Endothelial cell of umbilical vein (primary cell): ENCODE measurements at regions not wholly inside any gene's neighbourhood (a gene's known extent, or its start where the extent isn't known, plus 50 kb on each side); places are given as distances from the start of the nearest gene placed in this dataset.

Experiments used
- BruUV-seq: library from RNA; stranded (reverse); fragments of 400-500 nt; replicated peaks from 2 replicates; lab custom pipeline; 2021; lab: Mats Ljungman, UMichigan
- CTCF ChIA-PET: fragments of 300-600, 350-600 bp; sonication (Branson Sonifier 250); formaldehyde crosslinking; loops from one replicate; lab custom pipeline; 2021; ENCODE audit warnings: antibody characterized with exemption, inconsistent platforms; lab: Charles Lee
- POLR2A ChIA-PET: fragments of 300-600, 350-600 bp; sonication (Branson Sonifier 250); formaldehyde crosslinking; loops from one replicate; lab custom pipeline; 2021; ENCODE audit warnings: antibody characterized with exemption, inconsistent platforms; lab: Charles Lee
- DNase-seq: peaks from one replicate; pipeline ENCODE4 v3.0.0-alpha.2; 2011; ENCODE audit warnings: low read depth, low spot score
- FAIRE-seq: peaks from 2 replicates; lab custom pipeline; 2011; peaks lifted over from hg19 to GRCh38; lab: Jason Lieb, UNC
- H2AFZ ChIP-seq: 2 replicates; pipeline ENCODE4 v1.6.0; 2012; ENCODE audit warnings: low read depth, low read length, control low read depth, inconsistent platforms
- H3K27ac ChIP-seq: 2 replicates; pipeline ENCODE4 v1.5.1; 2011; ENCODE audit warnings: low read depth, mild to moderate bottlenecking, control low read depth, low read length, moderate library complexity; ENCODE audit not compliant: insufficient read depth
- H3K27me3 ChIP-seq, 2 experiments: 2 replicates each; pipeline versions ENCODE4 v1.6.0 to v1.6.1; 2011; ENCODE audit warnings: low read length in 2 of 2, mixed read lengths in 1 of 2; ENCODE audit not compliant: control insufficient read depth in 2 of 2, insufficient read depth in 2 of 2
- H3K36me3 ChIP-seq, 2 experiments: 2 replicates in 1 of 2; 3 replicates in 1 of 2; pipeline ENCODE4 v1.5.1; 2011; ENCODE audit warnings: low read length in 2 of 2, mild to moderate bottlenecking in 1 of 2, moderate library complexity in 1 of 2; ENCODE audit not compliant: control insufficient read depth in 2 of 2, insufficient read depth in 2 of 2; ENCODE audit errors: extremely low read depth in 1 of 2
- H3K4me1 ChIP-seq: 3 replicates; pipeline ENCODE4 v1.5.1; 2011; ENCODE audit warnings: mild to moderate bottlenecking, low read length; ENCODE audit not compliant: control insufficient read depth, insufficient read depth; ENCODE audit errors: extremely low read depth
- H3K4me2 ChIP-seq: 2 replicates; pipeline ENCODE4 v1.6.1; 2011; ENCODE audit warnings: low read length, control low read depth, mixed read lengths; ENCODE audit not compliant: insufficient read depth
- H3K4me3 ChIP-seq, 3 experiments: fragments of 200-600 bp in 1 of 3; sonication (generic), shearing (Covaris generic) in 1 of 3; replicated peaks in 1 of 3; 2 replicates each; pipeline ENCODE4 v1.5.1; 2011 to 2016; ENCODE audit warnings: control low read depth in 3 of 3, low read length in 3 of 3, mild to moderate bottlenecking in 2 of 3, inconsistent platforms in 1 of 3, low read depth in 1 of 3, moderate library complexity in 1 of 3; ENCODE audit not compliant: insufficient read depth in 1 of 3
- H3K79me2 ChIP-seq: 2 replicates; pipeline ENCODE4 v1.6.0; 2012; ENCODE audit warnings: low read length, inconsistent platforms; ENCODE audit not compliant: control insufficient read depth, insufficient read depth
- H3K9ac ChIP-seq: replicated peaks from 2 replicates; pipeline ENCODE3; 2011; ENCODE audit warnings: low read length, control low read depth; ENCODE audit not compliant: insufficient read depth; ENCODE audit errors: extremely low read depth
- H3K9me1 ChIP-seq: replicated peaks from 3 replicates; pipeline ENCODE4 v1.6.0; 2011; ENCODE audit warnings: mild to moderate bottlenecking, low read length; ENCODE audit not compliant: control insufficient read depth, insufficient read depth; ENCODE audit errors: extremely low read depth
- H3K9me3 ChIP-seq: replicated peaks from 2 replicates; pipeline ENCODE4 v1.5.1; 2012; ENCODE audit warnings: low read length, inconsistent platforms; ENCODE audit not compliant: control insufficient read depth, insufficient read depth
- H4K20me1 ChIP-seq: replicated peaks from 2 replicates; pipeline ENCODE3; 2011; ENCODE audit warnings: mild to moderate bottlenecking, low read length; ENCODE audit not compliant: control insufficient read depth, insufficient read depth; ENCODE audit errors: extremely low read depth
- EZH2 ChIP-seq: IDR thresholded peaks from 2 replicates; pipeline ENCODE4 v1.6.1; 2012; ENCODE audit warnings: borderline replicate concordance, low read depth, mild to moderate bottlenecking, moderate library complexity, low read length, inconsistent platforms; ENCODE audit not compliant: severe bottlenecking
- FOS ChIP-seq: IDR thresholded peaks from 2 replicates; pipeline ENCODE4 v1.6.1; 2011; ENCODE audit warnings: mild to moderate bottlenecking, low read length, moderate library complexity, borderline replicate concordance; ENCODE audit not compliant: insufficient read depth
- GATA2 ChIP-seq: IDR thresholded peaks from 2 replicates; pipeline ENCODE4 v1.7.0; 2011; ENCODE audit warnings: low read depth, mild to moderate bottlenecking, moderate library complexity, mixed read lengths, low read length; ENCODE audit not compliant: insufficient read length, insufficient read depth
- JUN ChIP-seq: IDR thresholded peaks from 2 replicates; pipeline ENCODE4 v1.6.1; 2011; ENCODE audit warnings: borderline replicate concordance, low read depth; ENCODE audit not compliant: insufficient read length, insufficient read depth
- MYC ChIP-seq: IDR thresholded peaks from one replicate; pipeline ENCODE4 v1.6.1; 2011; ENCODE audit warnings: mild to moderate bottlenecking, low read depth, low read length
- POLR2A ChIP-seq: IDR thresholded peaks from 2 replicates; pipeline ENCODE4 v1.6.1; 2012; ENCODE audit warnings: low read depth, mild to moderate bottlenecking, control low read depth, low read length
- POLR2AphosphoS5 ChIP-seq: IDR thresholded peaks from 2 replicates; pipeline ENCODE4 v1.6.1; 2012; ENCODE audit warnings: low read depth, mild to moderate bottlenecking, control low read depth, low read length, moderate library complexity; ENCODE audit not compliant: insufficient read depth
- dilution Hi-C: fragments of 300-500 bp; cut with MboI; formaldehyde crosslinking; loops from one replicate; pipeline ENCODE4 v1.15.0; 2019; ENCODE audit warnings: low sequenced_read_pairs; ENCODE audit not compliant: extremely low pct_ligation_motif_present
- intact Hi-C: fragments of 100-400 bp; cut with micrococcal nuclease; formaldehyde crosslinking; loops from one replicate; pipeline ENCODE4 v1.10.0; 2022
- TF ChIP-seq, protein P1 (sequence below), 2 donors: IDR thresholded peaks; 1 replicate in 1 of 2; 2 replicates in 1 of 2; pipeline ENCODE4 v1.5.1; 2011; ENCODE audit warnings: low read length in 2 of 2, mild to moderate bottlenecking in 2 of 2, moderate library complexity in 2 of 2, control low read depth in 1 of 2, inconsistent platforms in 1 of 2, low read depth in 1 of 2; ENCODE audit not compliant: insufficient read depth in 1 of 2; ENCODE audit errors: extremely low read depth in 1 of 2
- TF ChIP-seq, protein P2 (sequence below): IDR thresholded peaks from 2 replicates; pipeline ENCODE4 v1.6.1; 2011; ENCODE audit not compliant: insufficient read depth, insufficient read length

DNA sequence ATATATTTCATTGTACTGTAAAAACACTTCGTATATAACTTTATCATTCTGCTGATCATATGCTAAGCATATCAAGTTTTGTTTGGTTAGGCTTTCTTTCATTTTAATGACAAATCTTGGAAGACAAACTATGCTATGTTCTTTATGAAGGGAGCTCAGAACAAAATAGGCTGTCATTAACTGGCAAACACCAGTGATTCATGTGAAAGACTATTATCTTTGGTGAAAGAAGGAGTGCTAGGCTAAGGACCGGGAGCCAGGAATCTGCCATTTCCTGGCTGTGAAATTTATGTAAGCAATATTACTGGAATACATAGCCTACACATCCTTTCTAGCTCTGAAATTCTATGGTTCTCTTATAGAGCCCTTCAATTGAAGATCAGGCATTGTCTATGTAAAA lies 136.2 kb upstream of the CCN2 start:
- FAIRE-seq (peak; percentile 33), DNase-seq (peak; percentile 92)
- dilution Hi-C loops, result no loop called here
- Histone ChIP-seq H2AFZ (peak overlapping the region; percentile 83), H3K9me3 (no peaks in the 10 kb centered on the region), H3K79me2 (no peaks in the 10 kb centered on the region), H3K9me1 (no peaks in the 10 kb centered on the region), H3K9ac (peak overlapping the region; percentile 93), H3K4me1 (peaks cover 53% of the 10 kb centered on the region), H3K27ac (peak overlapping the region; percentile 99), H3K27me3 (no peaks in the 10 kb centered on the region), H4K20me1 (no peaks in the 10 kb centered on the region), H3K4me3 (no peak overlapping the region), H3K4me2 (peak overlapping the region; percentile 65), H3K36me3 (no peaks in the 10 kb centered on the region)
- TF ChIP-seq, protein P1, sequence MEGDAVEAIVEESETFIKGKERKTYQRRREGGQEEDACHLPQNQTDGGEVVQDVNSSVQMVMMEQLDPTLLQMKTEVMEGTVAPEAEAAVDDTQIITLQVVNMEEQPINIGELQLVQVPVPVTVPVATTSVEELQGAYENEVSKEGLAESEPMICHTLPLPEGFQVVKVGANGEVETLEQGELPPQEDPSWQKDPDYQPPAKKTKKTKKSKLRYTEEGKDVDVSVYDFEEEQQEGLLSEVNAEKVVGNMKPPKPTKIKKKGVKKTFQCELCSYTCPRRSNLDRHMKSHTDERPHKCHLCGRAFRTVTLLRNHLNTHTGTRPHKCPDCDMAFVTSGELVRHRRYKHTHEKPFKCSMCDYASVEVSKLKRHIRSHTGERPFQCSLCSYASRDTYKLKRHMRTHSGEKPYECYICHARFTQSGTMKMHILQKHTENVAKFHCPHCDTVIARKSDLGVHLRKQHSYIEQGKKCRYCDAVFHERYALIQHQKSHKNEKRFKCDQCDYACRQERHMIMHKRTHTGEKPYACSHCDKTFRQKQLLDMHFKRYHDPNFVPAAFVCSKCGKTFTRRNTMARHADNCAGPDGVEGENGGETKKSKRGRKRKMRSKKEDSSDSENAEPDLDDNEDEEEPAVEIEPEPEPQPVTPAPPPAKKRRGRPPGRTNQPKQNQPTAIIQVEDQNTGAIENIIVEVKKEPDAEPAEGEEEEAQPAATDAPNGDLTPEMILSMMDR (IDR thresholded peaks at IDR 0.05; ENCODE audit: extremely low read depth in 1 of 2, insufficient read depth in 1 of 2, low read depth in 1 of 2, low read length in 2 of 2), result no peak
- TF ChIP-seq JUN (peak; percentile 22), EZH2 (no peak), MYC (no peak), POLR2A (no peak), FOS (peak; percentile 27), POLR2AphosphoS5 (no peak), GATA2 (no peak)
- TF ChIP-seq, protein P2, sequence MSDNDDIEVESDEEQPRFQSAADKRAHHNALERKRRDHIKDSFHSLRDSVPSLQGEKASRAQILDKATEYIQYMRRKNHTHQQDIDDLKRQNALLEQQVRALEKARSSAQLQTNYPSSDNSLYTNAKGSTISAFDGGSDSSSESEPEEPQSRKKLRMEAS, result no peak
- intact Hi-C loops, result no loop called here
- no TSS peak for BruUV-seq
- CTCF ChIA-PET, result interaction anchor here (0.6 to 2.8 kb wide), 11 partner anchors 13 to 133 kb away, joined by 3 to 11 read pairs (median 4); no protein-coding TSS in a partner anchor
- POLR2A ChIA-PET, result interaction anchor here (0.5 to 8.1 kb wide), 7 partner anchors 27 to 138 kb away, joined by 3 to 135 read pairs (median 4); partner anchors contain the start of gene CCN2
